ENCODE measurements at regions not wholly inside any gene's neighbourhood (a gene's known extent, or its start where the extent isn't known, plus 50 kb on each side); places are given as distances from the start of the nearest gene placed in this dataset.
"Not testable (repeated sequence)": the region's sequence is repeated elsewhere in the genome, so short reads cannot be mapped to it uniquely, and the experiment has no call there.

DNA sequence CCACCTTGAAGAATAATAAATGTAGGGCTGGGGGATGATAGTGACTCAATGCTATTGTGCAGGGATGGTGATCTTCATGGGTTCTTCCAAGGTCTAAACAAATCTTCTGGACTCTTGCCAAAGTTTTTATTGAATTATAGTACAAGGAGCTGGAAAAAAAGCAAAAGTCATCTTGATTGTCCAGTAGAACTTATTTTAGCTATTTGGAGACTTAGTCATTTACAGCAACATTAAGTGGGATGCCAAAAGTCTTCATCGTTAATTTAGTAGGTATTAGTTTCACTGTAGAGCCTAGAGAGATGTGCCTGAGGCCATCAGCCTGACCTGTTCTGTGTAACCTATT is 212.9 kb upstream of the TBX18 start:
- Mint-ChIP-seq H3K9me3 (peaks cover 0 to 11% (median 2%) of the 10 kb centered on the region in 5 donors), H3K4me3 (no peak overlapping the region), H3K27me3 (no peaks in the 10 kb centered on the region), H3K27ac (no peak overlapping the region), H3K4me1 (no peaks in the 10 kb centered on the region), H3K36me3 (no peaks in the 10 kb centered on the region)
- CTCF ChIA-PET, result no interaction called here
- Histone ChIP-seq H3K4me1 (ENCODE audit: insufficient read depth, low read length) (no peaks in the 10 kb centered on the region), H3K4me3 (ENCODE audit: low read length) (no peak overlapping the region), H3K36me3 (ENCODE audit: insufficient read depth, low read length) (no peaks in the 10 kb centered on the region), H3K27ac (ENCODE audit: low read depth, low read length) (no peak overlapping the region), H3K27me3 (ENCODE audit: insufficient read depth, low read length, poor library complexity, severe bottlenecking) (no peaks in the 10 kb centered on the region), H3K9me3 (ENCODE audit: low read length) (no peaks in the 10 kb centered on the region)
- POLR2A ChIA-PET, result no interaction called here
- no peak for DNase-seq

DNA sequence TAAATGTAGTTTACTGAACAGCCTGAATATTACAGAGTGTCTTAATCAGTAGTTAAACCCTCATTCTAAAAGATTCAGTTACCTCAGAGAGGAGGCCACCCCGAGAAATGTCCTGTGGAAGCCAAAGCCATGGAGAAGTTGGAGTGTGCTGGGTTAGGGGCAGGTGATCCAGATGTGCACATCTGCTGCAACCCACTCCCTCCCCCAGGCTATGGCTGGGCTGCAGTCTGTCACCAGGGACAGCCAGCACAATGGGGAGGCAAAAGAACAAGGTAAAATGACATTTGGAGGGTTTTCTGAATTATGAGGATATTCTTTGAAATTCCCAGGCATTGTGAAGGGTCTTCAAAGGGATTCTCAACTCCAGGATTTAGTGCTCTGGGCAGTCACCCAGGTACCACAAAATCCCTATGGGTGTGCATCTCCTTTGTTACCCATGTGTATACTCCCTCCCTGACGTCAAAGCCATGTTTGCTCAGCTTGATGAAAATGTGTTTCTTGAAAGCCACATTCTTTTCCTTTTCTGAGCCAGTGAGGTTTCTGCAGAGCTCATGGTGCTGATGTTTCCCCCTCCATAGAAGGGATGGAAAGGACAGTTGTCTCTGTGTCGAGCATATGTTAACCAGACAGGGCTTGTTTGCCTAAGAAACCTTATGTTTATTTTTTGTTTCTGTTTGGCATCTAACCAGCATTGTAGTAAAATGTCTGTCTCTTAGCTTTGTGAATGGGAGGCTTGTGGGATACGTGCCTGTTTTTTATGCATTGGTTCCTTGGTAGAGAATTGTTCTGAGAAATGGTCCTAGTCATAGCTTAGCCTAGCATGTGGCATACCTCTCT is 212.3 kb upstream of the TBX18 start:
- Histone ChIP-seq H3K27ac (ENCODE audit: low read depth, low read length) (no peak overlapping the region), H3K4me3 (ENCODE audit: low read length) (no peak overlapping the region), H3K9me3 (ENCODE audit: low read length) (no peaks in the 10 kb centered on the region), H3K36me3 (ENCODE audit: insufficient read depth, low read length) (no peaks in the 10 kb centered on the region), H3K4me1 (ENCODE audit: insufficient read depth, low read length) (no peaks in the 10 kb centered on the region), H3K27me3 (ENCODE audit: insufficient read depth, low read length, poor library complexity, severe bottlenecking) (no peaks in the 10 kb centered on the region)
- POLR2A ChIA-PET, result no interaction called here
- H3K27me3 Mint-ChIP-seq, result no peaks in the 10 kb centered on the region
- no peaks in the 10 kb centered on the region for H3K4me1 Mint-ChIP-seq
- DNase-seq, result no peak
- H3K9me3 Mint-ChIP-seq, result peaks cover 0 to 11% (median 2%) of the 10 kb centered on the region in 5 donors
- CTCF ChIA-PET, result no interaction called here
- no peak overlapping the region for H3K4me3 Mint-ChIP-seq
- no peak overlapping the region for H3K27ac Mint-ChIP-seq
- no peaks in the 10 kb centered on the region for H3K36me3 Mint-ChIP-seq

- Mint-ChIP-seq H3K27me3 (no peaks in the 10 kb centered on the region), H3K4me1 (no peaks in the 10 kb centered on the region), H3K9me3 (peaks cover 0 to 4% (median 0%) of the 10 kb centered on the region in 5 donors), H3K27ac (no peak overlapping the region), H3K4me3 (no peak overlapping the region), H3K36me3 (no peaks in the 10 kb centered on the region)
- DNase-seq, result no peak
- Histone ChIP-seq H3K36me3 (ENCODE audit: insufficient read depth, low read length) (no peaks in the 10 kb centered on the region), H3K27me3 (ENCODE audit: insufficient read depth, low read length, poor library complexity, severe bottlenecking) (no peaks in the 10 kb centered on the region), H3K4me1 (ENCODE audit: insufficient read depth, low read length) (no peaks in the 10 kb centered on the region), H3K9me3 (ENCODE audit: low read length) (no peaks in the 10 kb centered on the region), H3K4me3 (ENCODE audit: low read length) (no peak overlapping the region), H3K27ac (ENCODE audit: low read depth, low read length) (no peak overlapping the region)
- ChIA-PET POLR2A (no interaction called here), CTCF (no interaction called here)
These were observed 210.9 kb upstream of the TBX18 start for GRCh38 chr6:84975316-84975715.

DNA sequence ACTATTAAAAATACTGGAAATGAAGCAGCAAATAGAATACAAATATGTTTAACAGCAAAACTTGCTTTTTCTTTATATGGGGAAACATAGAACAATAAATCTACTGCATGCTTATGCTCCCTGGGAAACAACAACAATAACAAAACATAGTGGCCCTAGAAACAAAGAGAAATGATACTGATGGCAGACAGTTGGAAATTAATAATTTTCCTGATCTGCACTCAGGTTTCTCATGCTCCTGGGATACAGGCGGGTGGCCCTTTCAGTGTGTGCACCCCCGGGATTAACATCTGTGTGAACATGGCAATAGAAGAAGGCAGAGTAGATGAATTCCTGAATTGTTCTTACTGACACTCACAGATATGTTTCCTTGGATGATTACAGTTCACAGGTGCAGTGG is 209.2 kb upstream of the TBX18 start:
- POLR2A ChIA-PET, result no interaction called here
- Mint-ChIP-seq H3K4me1 (no peaks in the 10 kb centered on the region), H3K4me3 (no peak overlapping the region), H3K36me3 (no peaks in the 10 kb centered on the region), H3K27me3 (no peaks in the 10 kb centered on the region), H3K27ac (no peak overlapping the region), H3K9me3 (peaks cover 0 to 8% (median 4%) of the 10 kb centered on the region in 5 donors)
- no peaks in the 10 kb centered on the region for H3K36me3 ChIP-seq (ENCODE audit: insufficient read depth, low read length)
- DNase-seq, result no peak
- no peaks in the 10 kb centered on the region for H3K4me1 ChIP-seq (ENCODE audit: insufficient read depth, low read length)
- H3K9me3 ChIP-seq (ENCODE audit: low read length), result no peaks in the 10 kb centered on the region
- no peak overlapping the region for H3K4me3 ChIP-seq (ENCODE audit: low read length)
- no peaks in the 10 kb centered on the region for H3K27me3 ChIP-seq (ENCODE audit: insufficient read depth, low read length, poor library complexity, severe bottlenecking)
- no peak overlapping the region for H3K27ac ChIP-seq (ENCODE audit: low read depth, low read length)
- CTCF ChIA-PET, result no interaction called here

- Mint-ChIP-seq H3K36me3 (no peaks in the 10 kb centered on the region), H3K4me1 (no peaks in the 10 kb centered on the region), H3K27ac (no peak overlapping the region), H3K4me3 (no peak overlapping the region), H3K27me3 (no peaks in the 10 kb centered on the region), H3K9me3 (peaks cover 8 to 30% (median 20%) of the 10 kb centered on the region in 5 donors)
- Histone ChIP-seq H3K27me3 (ENCODE audit: insufficient read depth, low read length, poor library complexity, severe bottlenecking) (no peaks in the 10 kb centered on the region), H3K36me3 (ENCODE audit: insufficient read depth, low read length) (no peaks in the 10 kb centered on the region), H3K27ac (ENCODE audit: low read depth, low read length) (no peak overlapping the region), H3K4me1 (ENCODE audit: insufficient read depth, low read length) (no peaks in the 10 kb centered on the region), H3K4me3 (ENCODE audit: low read length) (no peak overlapping the region), H3K9me3 (ENCODE audit: low read length) (no peaks in the 10 kb centered on the region)
- ChIA-PET POLR2A (no interaction called here), CTCF (no interaction called here)
- DNase-seq, result no peak
These were observed 203.6 kb upstream of the TBX18 start for GRCh38 chr6:84967965-84968364.

GRCh38 chr6:84967389-84967788 is 203.0 kb upstream of the TBX18 start:
- POLR2A ChIA-PET, result no interaction called here

DNA sequence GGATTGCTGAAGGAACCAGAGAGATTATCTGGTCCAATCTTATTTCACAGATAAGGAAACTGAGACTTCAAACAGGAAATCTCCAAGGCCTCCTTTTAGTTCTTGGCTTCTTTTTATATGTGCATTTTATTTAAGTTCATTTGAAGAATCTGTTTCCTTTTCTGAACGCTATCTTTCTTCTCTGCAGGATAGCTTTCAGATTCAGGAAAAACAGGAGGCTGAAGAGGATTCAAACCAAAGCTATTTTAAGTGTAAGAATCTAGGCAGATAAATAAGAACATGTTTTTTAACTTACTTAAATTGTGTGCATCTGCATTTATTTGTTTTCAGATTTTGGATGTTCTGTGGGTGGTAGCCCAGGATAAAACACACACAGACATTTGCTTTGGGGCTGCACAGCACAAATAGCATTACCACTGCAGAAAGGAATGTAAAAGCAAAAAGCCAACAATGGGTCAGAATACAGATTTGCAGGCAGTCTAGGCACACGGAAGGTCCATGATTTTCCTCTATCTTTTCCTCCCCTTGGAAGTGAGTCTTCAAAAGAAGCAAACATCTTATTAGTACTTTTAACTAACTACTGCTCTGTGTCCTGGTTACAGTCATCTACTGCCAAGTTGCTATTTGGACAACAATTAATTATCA is 188.8 kb upstream of the TBX18 start:
- CTCF ChIA-PET, result no interaction called here
- POLR2A ChIA-PET, result no interaction called here
- Mint-ChIP-seq H3K27me3 (no peaks in the 10 kb centered on the region), H3K4me1 (no peaks in the 10 kb centered on the region), H3K27ac (no peak overlapping the region), H3K36me3 (no peaks in the 10 kb centered on the region), H3K4me3 (no peak overlapping the region), H3K9me3 (peaks cover 3 to 22% (median 5%) of the 10 kb centered on the region in 5 donors)
- Histone ChIP-seq H3K9me3 (ENCODE audit: low read length) (no peaks in the 10 kb centered on the region), H3K4me3 (ENCODE audit: low read length) (no peak overlapping the region), H3K27ac (ENCODE audit: low read depth, low read length) (no peak overlapping the region), H3K27me3 (ENCODE audit: insufficient read depth, low read length, poor library complexity, severe bottlenecking) (no peaks in the 10 kb centered on the region), H3K4me1 (ENCODE audit: insufficient read depth, low read length) (no peaks in the 10 kb centered on the region), H3K36me3 (ENCODE audit: insufficient read depth, low read length) (no peaks in the 10 kb centered on the region)
- DNase-seq, result no peak

More at GRCh38 chr6:84967389-84967788, 203.0 kb upstream of the TBX18 start:
- Histone ChIP-seq H3K27me3 (ENCODE audit: insufficient read depth, low read length, poor library complexity, severe bottlenecking) (no peaks in the 10 kb centered on the region), H3K27ac (ENCODE audit: low read depth, low read length) (no peak overlapping the region), H3K36me3 (ENCODE audit: insufficient read depth, low read length) (no peaks in the 10 kb centered on the region), H3K9me3 (ENCODE audit: low read length) (no peaks in the 10 kb centered on the region), H3K4me1 (ENCODE audit: insufficient read depth, low read length) (no peaks in the 10 kb centered on the region), H3K4me3 (ENCODE audit: low read length) (no peak overlapping the region)
- no peaks in the 10 kb centered on the region for H3K36me3 Mint-ChIP-seq
- H3K4me3 Mint-ChIP-seq, result no peak overlapping the region
- DNase-seq, result no peak
- H3K9me3 Mint-ChIP-seq, result peaks cover 10 to 30% (median 20%) of the 10 kb centered on the region in 5 donors
- CTCF ChIA-PET, result no interaction called here
- H3K27ac Mint-ChIP-seq, result no peak overlapping the region
- H3K27me3 Mint-ChIP-seq, result no peaks in the 10 kb centered on the region
- H3K4me1 Mint-ChIP-seq, result no peaks in the 10 kb centered on the region

GRCh38 chr6:84944926-84945325 is 180.5 kb upstream of the TBX18 start:
- DNase-seq; H3K4me3 ChIP-seq (ENCODE audit: low read length); CTCF ChIA-PET; H3K27ac Mint-ChIP-seq; H3K36me3 Mint-ChIP-seq; H3K4me1 ChIP-seq (ENCODE audit: insufficient read depth, low read length); H3K27ac ChIP-seq (ENCODE audit: low read depth, low read length); POLR2A ChIA-PET; H3K4me1 Mint-ChIP-seq; H3K27me3 ChIP-seq (ENCODE audit: insufficient read depth, low read length, poor library complexity, severe bottlenecking); H3K9me3 ChIP-seq (ENCODE audit: low read length); H3K27me3 Mint-ChIP-seq; H3K36me3 ChIP-seq (ENCODE audit: insufficient read depth, low read length); H3K4me3 Mint-ChIP-seq: not testable (repeated sequence)
- peaks cover 0 to 26% (median 7%) of the 10 kb centered on the region in 5 donors for H3K9me3 Mint-ChIP-seq

All from CD8-positive, alpha-beta memory T cell (primary cell).